C4-2B (cell line): ENCODE measurements at regions not wholly inside any gene's neighbourhood (a gene's known extent, or its start where the extent isn't known, plus 50 kb on each side); places are given as distances from the start of the nearest gene placed in this dataset.

Experiments used
- CTCF ChIP-seq: fragments of 450-650 bp; conservative IDR thresholded peaks from 2 replicates; pipeline ENCODE4 v1.5.1; 2017; ENCODE audit warnings: mild to moderate bottlenecking
- ZFX ChIP-seq: fragments of 450-650 bp; IDR thresholded peaks from 2 replicates; pipeline ENCODE4 v1.6.1; 2017

GRCh38 chr5:84549054-84549453, 164.4 kb upstream of the EDIL3 start:
- no peak for TF ChIP-seq CTCF
- no peak for TF ChIP-seq ZFX
